Esophagus muscularis mucosa (tissue), 4 donors: ENCODE measurements at regions not wholly inside any gene's neighbourhood (a gene's known extent, or its start where the extent isn't known, plus 50 kb on each side); places are given as distances from the start of the nearest gene placed in this dataset.

ENCODE experiments used
- CTCF ChIP-seq, 3 experiments: fragments of 200-600 bp in 2 of 3; fragments of 450-650 bp in 1 of 3; sonication (generic) in 2 of 3; IDR thresholded peaks; one replicate each; pipeline ENCODE4 v1.5.1; 2017 to 2019; ENCODE audit warnings: antibody characterized with exemption in 3 of 3, mild to moderate bottlenecking in 2 of 3, moderate library complexity in 1 of 3
- EP300 ChIP-seq: sonication (generic); formaldehyde crosslinking; IDR thresholded peaks from one replicate; pipeline ENCODE4 v1.6.1; 2017; ENCODE audit warnings: antibody characterized with exemption
- POLR2AphosphoS5 ChIP-seq, 2 donors: sonication (generic); formaldehyde crosslinking; IDR thresholded peaks; one replicate each; pipeline ENCODE4 v1.6.1; 2017; ENCODE audit warnings: antibody characterized with exemption in 2 of 2

- TF ChIP-seq CTCF (IDR thresholded peaks at IDR 0.05) = no peak
- TF ChIP-seq POLR2AphosphoS5 (IDR thresholded peaks at IDR 0.05) = no peak
- TF ChIP-seq EP300 = no peak
These were observed 71.7 kb downstream of the OR2K2 start for GRCh38 chr9:111258209-111258874.
